Calu3 (cell line): ENCODE measurements at regions not wholly inside any gene's neighbourhood (a gene's known extent, or its start where the extent isn't known, plus 50 kb on each side); places are given as distances from the start of the nearest gene placed in this dataset.

Experiments
- BruUV-seq: library from RNA; stranded (reverse); fragments of 400-500 nt; replicated peaks from 2 replicates; lab custom pipeline; 2021; lab: Mats Ljungman, UMichigan
- CTCF ChIA-PET: fragments of 300-600 bp; sonication (Branson Sonifier 250); formaldehyde crosslinking; loops from one replicate; lab custom pipeline; 2022; ENCODE audit warnings: antibody characterized with exemption; lab: Charles Lee
- DNase-seq: peaks from one replicate; pipeline ENCODE4 v3.0.0; 2022
- H3K27ac Mint-ChIP-seq: one replicate; pipeline ENCODE4 v1.8.0; 2022; ENCODE audit warnings: mixed read lengths; ENCODE audit not compliant: unreplicated experiment
- H3K27me3 Mint-ChIP-seq: one replicate; pipeline ENCODE4 v1.8.0; 2022; ENCODE audit warnings: mixed read lengths; ENCODE audit not compliant: unreplicated experiment
- H3K36me3 Mint-ChIP-seq: one replicate; pipeline ENCODE4 v1.8.0; 2022; ENCODE audit warnings: mild to moderate bottlenecking, moderate library complexity, mixed read lengths; ENCODE audit not compliant: insufficient read depth, unreplicated experiment
- H3K4me1 Mint-ChIP-seq: one replicate; pipeline ENCODE4 v1.8.0; 2022; ENCODE audit warnings: mild to moderate bottlenecking, low read depth, mixed read lengths; ENCODE audit not compliant: unreplicated experiment
- H3K4me3 Mint-ChIP-seq: one replicate; pipeline ENCODE4 v1.8.0; 2022; ENCODE audit warnings: mild to moderate bottlenecking, low read depth, moderate library complexity, mixed read lengths; ENCODE audit not compliant: unreplicated experiment
- H3K9me3 Mint-ChIP-seq: one replicate; pipeline ENCODE4 v1.8.0; 2022; ENCODE audit warnings: low read depth, mixed read lengths; ENCODE audit not compliant: unreplicated experiment
- CTCF ChIP-seq: fragments of 200-600 bp; IDR thresholded peaks from one replicate; pipeline ENCODE4 v1.8.0; 2022; ENCODE audit warnings: antibody characterized with exemption; ENCODE audit not compliant: unreplicated experiment
- intact Hi-C: fragments of 100-400 bp; cut with micrococcal nuclease; formaldehyde crosslinking; loops from one replicate; pipeline ENCODE4 v1.10.0; 2022; ENCODE audit not compliant: unreplicated experiment

GRCh38 chr1:172938681-172939080 is 112.1 kb downstream of the TNFSF18 start:
- no peak overlapping the region for H3K27ac Mint-ChIP-seq
- H3K36me3 Mint-ChIP-seq: peaks cover 3% of the 10 kb centered on the region
- H3K27me3 Mint-ChIP-seq: no peaks in the 10 kb centered on the region
- BruUV-seq: no TSS peak
- no peaks in the 10 kb centered on the region for H3K9me3 Mint-ChIP-seq
- H3K4me1 Mint-ChIP-seq: peaks cover 30% of the 10 kb centered on the region
- intact Hi-C loops: no loop called here
- no peak for TF ChIP-seq CTCF
- no peak overlapping the region for H3K4me3 Mint-ChIP-seq
- DNase-seq: no peak
- CTCF ChIA-PET: no interaction called here

- no peak overlapping the region for H3K27ac Mint-ChIP-seq
These were observed 111.3 kb downstream of the TNFSF18 start for GRCh38 chr1:172939475-172939874.

DNA sequence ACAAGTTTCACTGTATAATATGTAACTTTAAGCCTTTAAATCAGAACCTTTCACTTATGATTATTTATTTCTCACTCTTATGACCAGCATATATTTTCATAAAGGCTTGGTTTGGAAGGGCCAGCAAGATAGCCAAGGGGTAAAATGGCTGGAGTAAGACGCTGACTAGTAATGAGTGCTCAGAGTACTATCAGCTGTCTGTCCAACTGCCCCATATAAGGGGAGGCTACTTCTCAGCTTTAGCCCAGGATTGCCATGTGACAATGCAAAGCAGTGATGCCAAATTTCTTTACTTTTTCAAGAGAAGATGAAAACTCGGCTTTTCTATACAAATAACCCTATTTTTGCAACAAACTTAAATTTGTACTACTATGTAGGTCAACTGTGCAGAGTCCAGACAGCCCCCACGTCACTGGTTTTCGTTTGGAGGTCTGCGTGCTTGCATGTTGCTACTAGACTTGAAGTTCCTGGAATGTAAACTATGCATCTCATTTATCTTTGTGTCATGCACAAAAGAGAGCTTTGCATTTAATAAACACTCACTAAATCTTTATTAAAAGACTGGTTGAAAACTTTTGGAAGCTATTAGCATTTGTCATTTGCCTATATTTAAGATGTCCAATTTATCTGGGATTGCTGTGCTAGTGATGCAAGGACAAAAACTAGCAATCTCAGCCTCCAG is 110.4 kb downstream of the TNFSF18 start:
- H3K36me3 Mint-ChIP-seq: no peaks in the 10 kb centered on the region
- no peak overlapping the region for H3K27ac Mint-ChIP-seq
- CTCF ChIA-PET: no interaction called here
- no peak for DNase-seq
- no peak overlapping the region for H3K4me3 Mint-ChIP-seq
- TF ChIP-seq CTCF: no peak
- H3K27me3 Mint-ChIP-seq: no peaks in the 10 kb centered on the region
- no peaks in the 10 kb centered on the region for H3K9me3 Mint-ChIP-seq
- intact Hi-C loops: no loop called here
- BruUV-seq: no TSS peak
- H3K4me1 Mint-ChIP-seq: peaks cover 14% of the 10 kb centered on the region

More at GRCh38 chr1:172939475-172939874, 111.3 kb downstream of the TNFSF18 start:
- H3K4me3 Mint-ChIP-seq: no peak overlapping the region
- H3K27me3 Mint-ChIP-seq: no peaks in the 10 kb centered on the region
- no peaks in the 10 kb centered on the region for H3K9me3 Mint-ChIP-seq
- CTCF ChIA-PET: no interaction called here
- DNase-seq: no peak
- H3K4me1 Mint-ChIP-seq: peaks cover 22% of the 10 kb centered on the region
- intact Hi-C loops: no loop called here
- BruUV-seq: no TSS peak
- no peak for TF ChIP-seq CTCF
- no peaks in the 10 kb centered on the region for H3K36me3 Mint-ChIP-seq

DNA sequence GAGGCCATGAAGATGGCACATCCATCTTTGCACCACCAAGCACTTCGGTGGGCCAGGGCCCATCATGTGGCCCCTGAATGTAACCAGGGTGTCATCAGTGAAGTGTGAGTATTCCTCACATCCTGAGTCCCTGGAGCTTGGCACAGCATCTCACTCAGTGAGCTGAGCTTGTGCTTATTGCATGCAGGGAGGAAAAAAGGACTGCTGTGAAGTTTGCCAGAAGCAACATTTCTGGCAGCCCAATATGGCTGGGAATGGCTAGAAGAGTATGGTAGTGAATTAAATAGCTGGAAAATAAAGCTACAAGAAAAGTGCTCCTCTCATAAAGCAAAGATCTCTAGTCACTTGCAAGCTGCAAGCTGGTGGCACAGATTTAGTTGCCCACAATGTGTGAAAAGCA is 109.3 kb downstream of the TNFSF18 start:
- H3K9me3 Mint-ChIP-seq: no peaks in the 10 kb centered on the region
- peaks cover 2% of the 10 kb centered on the region for H3K4me1 Mint-ChIP-seq
- no peaks in the 10 kb centered on the region for H3K27me3 Mint-ChIP-seq
- DNase-seq: no peak
- CTCF ChIA-PET: interaction anchor here (0.6 kb wide), 1 partner anchor 1009 kb away, joined by 3 read pairs; no protein-coding TSS in a partner anchor
- intact Hi-C loops: no loop called here
- no peak overlapping the region for H3K27ac Mint-ChIP-seq
- no peak for TF ChIP-seq CTCF
- no TSS peak for BruUV-seq
- no peaks in the 10 kb centered on the region for H3K36me3 Mint-ChIP-seq
- H3K4me3 Mint-ChIP-seq: no peak overlapping the region
